GM12878 (cell line): ENCODE measurements at regions not wholly inside any gene's neighbourhood (a gene's known extent, or its start where the extent isn't known, plus 50 kb on each side); places are given as distances from the start of the nearest gene placed in this dataset.

Source experiments
- ATAC-seq: fragments of 200-7000 bp; cut with Tn5 transposase; 3 replicates; pipeline ENCODE4 v1.9.1; 2020; ENCODE audit warnings: mild to moderate bottlenecking, moderate library complexity
- BruUV-seq: library from RNA; stranded (reverse); fragments of 400-500 nt; replicated peaks from 2 replicates; lab custom pipeline; 2021; lab: Mats Ljungman, UMichigan
- CTCF ChIA-PET: fragments of 300-600 bp; sonication (Branson Sonifier 250); formaldehyde crosslinking; extraction: SDS; loops from one replicate; lab custom pipeline; 2021; ENCODE audit warnings: inconsistent platforms; lab: Yijun Ruan, JAX
- POLR2A ChIA-PET: fragments of 350-600 bp; formaldehyde crosslinking; extraction: SDS; loops from one replicate; lab custom pipeline; 2021; ENCODE audit warnings: inconsistent platforms; lab: Charles Lee
- RAD21 ChIA-PET: fragments of 300-600 bp; sonication (Branson Sonifier 250); formaldehyde crosslinking; loops from one replicate; lab custom pipeline; 2023; ENCODE audit warnings: antibody characterized with exemption; ENCODE audit not compliant: unreplicated experiment; lab: Charles Lee
- SMC1A ChIA-PET: fragments of 300-600 bp; sonication (Branson Sonifier 250); formaldehyde crosslinking; loops from one replicate; lab custom pipeline; 2023; ENCODE audit not compliant: unreplicated experiment, uncharacterized antibody; lab: Charles Lee
- DNase-seq: peaks from one replicate; pipeline ENCODE4 v3.0.0-alpha.2; 2011; ENCODE audit warnings: low read depth, low spot score
- FAIRE-seq: peaks from 3 replicates; lab custom pipeline; 2011; peaks lifted over from hg19 to GRCh38; lab: Jason Lieb, UNC
- H2AFZ ChIP-seq: 2 replicates; pipeline ENCODE4 v1.6.0; 2011; ENCODE audit warnings: low read depth, low read length, control low read depth; ENCODE audit not compliant: control insufficient read depth
- H3K27ac ChIP-seq: 2 replicates; pipeline ENCODE4 v1.5.1; 2011; ENCODE audit warnings: control low read depth; ENCODE audit not compliant: control insufficient read depth, insufficient read depth
- H3K27me3 ChIP-seq, 2 experiments: replicated peaks in 1 of 2; 2 replicates each; pipeline versions ENCODE4 v1.6.0 to v1.6.1; 2011; ENCODE audit warnings: low read length in 1 of 2; ENCODE audit not compliant: control insufficient read depth in 2 of 2, insufficient read depth in 2 of 2
- H3K36me3 ChIP-seq, 2 experiments: 2 replicates each; pipeline ENCODE4 v1.5.1; 2011; ENCODE audit warnings: low read length in 1 of 2; ENCODE audit not compliant: control insufficient read depth in 2 of 2, insufficient read depth in 2 of 2
- H3K4me1 ChIP-seq: 2 replicates; pipeline ENCODE4 v1.6.1; 2011; ENCODE audit warnings: mild to moderate bottlenecking, low read length, moderate library complexity, mixed read lengths; ENCODE audit not compliant: control insufficient read depth, insufficient read depth
- H3K4me2 ChIP-seq: 2 replicates; pipeline ENCODE4 v1.6.0; 2011; ENCODE audit warnings: control low read depth; ENCODE audit not compliant: control insufficient read depth, insufficient read depth
- H3K4me3 ChIP-seq: fragments of 200-600 bp; sonication (generic); 2 replicates; pipeline ENCODE4 v1.5.1; 2016
- H3K79me2 ChIP-seq: 2 replicates; pipeline ENCODE4 v1.6.0; 2011; ENCODE audit warnings: low read length; ENCODE audit not compliant: control insufficient read depth, insufficient read depth
- H3K9ac ChIP-seq: 2 replicates; pipeline ENCODE4 v1.8.0; 2011; ENCODE audit warnings: low read length, control low read depth, mixed read lengths; ENCODE audit not compliant: control insufficient read depth, insufficient read depth
- H3K9me3 ChIP-seq: replicated peaks from 3 replicates; pipeline ENCODE4 v1.5.1; 2011; ENCODE audit warnings: mild to moderate bottlenecking, low read length; ENCODE audit not compliant: control insufficient read depth, insufficient read depth
- H4K20me1 ChIP-seq: 2 replicates; pipeline ENCODE4 v1.6.0; 2011; ENCODE audit not compliant: control insufficient read depth, insufficient read depth
- CBX5 ChIP-seq: sonication (generic); IDR thresholded peaks from 2 replicates; pipeline ENCODE4 v1.6.1; 2016; ENCODE audit warnings: low read depth, moderate library complexity, mild to moderate bottlenecking, inconsistent platforms
- E2F8 ChIP-seq: fragments of 450-650 bp; IDR thresholded peaks from 2 replicates; pipeline ENCODE4 v1.6.1; 2018; ENCODE audit warnings: mild to moderate bottlenecking, low read depth, moderate library complexity; ENCODE audit not compliant: partially characterized antibody
- FOS ChIP-seq: IDR thresholded peaks from 3 replicates; pipeline ENCODE4 v1.6.1; 2011; ENCODE audit warnings: borderline replicate concordance; ENCODE audit not compliant: insufficient read length; ENCODE audit errors: extremely low read depth
- JUND ChIP-seq: IDR thresholded peaks from 2 replicates; pipeline ENCODE4 v1.6.1; 2012; ENCODE audit warnings: low read depth, mild to moderate bottlenecking, low read length, improper control_type of control experiment, moderate library complexity
- NFIC ChIP-seq: IDR thresholded peaks from 2 replicates; pipeline ENCODE4 v1.6.1; 2012; ENCODE audit warnings: low read depth, mild to moderate bottlenecking, inconsistent platforms, low read length, moderate library complexity
- PML ChIP-seq: IDR thresholded peaks from 2 replicates; pipeline ENCODE4 v1.6.1; 2012; ENCODE audit warnings: low read length, inconsistent platforms
- RBBP5 ChIP-seq: fragments of 200-600 bp; sonication (generic); conservative IDR thresholded peaks from 2 replicates; pipeline ENCODE4 v1.6.1; 2016
- SMAD5 ChIP-seq: IDR thresholded peaks from 2 replicates; pipeline ENCODE4 v1.6.1; 2016; ENCODE audit warnings: antibody characterized with exemption, low read depth
- SREBF2 ChIP-seq: IDR thresholded peaks from 2 replicates; pipeline ENCODE4 v1.6.1; 2012; ENCODE audit warnings: mild to moderate bottlenecking, low read length
- ZZZ3 ChIP-seq: IDR thresholded peaks from 2 replicates; pipeline ENCODE4 v1.6.1; 2011; ENCODE audit warnings: low read depth; ENCODE audit not compliant: control insufficient read depth, insufficient read length
- WGBS: methylation state at CpG from one replicate; pipeline ENCODE4 v1.1.6; 2016; ENCODE audit warnings: low lambda C conversion rate; ENCODE audit not compliant: insufficient replicate concordance, insufficient coverage; ENCODE audit errors: missing lambda C conversion rate; 5-methylcytosine and 5-hydroxymethylcytosine counted together
- in situ Hi-C: fragments of 300-500 bp; cut with MboI; formaldehyde crosslinking; loops from 9 replicates; pipeline ENCODE4 v1.14.3; 2018; ENCODE audit warnings: mixed read lengths
- intact Hi-C: fragments of 100-400 bp; cut with micrococcal nuclease; formaldehyde crosslinking; loops from one replicate; pipeline ENCODE4 v1.14.2; 2022; ENCODE audit not compliant: unreplicated experiment

DNA sequence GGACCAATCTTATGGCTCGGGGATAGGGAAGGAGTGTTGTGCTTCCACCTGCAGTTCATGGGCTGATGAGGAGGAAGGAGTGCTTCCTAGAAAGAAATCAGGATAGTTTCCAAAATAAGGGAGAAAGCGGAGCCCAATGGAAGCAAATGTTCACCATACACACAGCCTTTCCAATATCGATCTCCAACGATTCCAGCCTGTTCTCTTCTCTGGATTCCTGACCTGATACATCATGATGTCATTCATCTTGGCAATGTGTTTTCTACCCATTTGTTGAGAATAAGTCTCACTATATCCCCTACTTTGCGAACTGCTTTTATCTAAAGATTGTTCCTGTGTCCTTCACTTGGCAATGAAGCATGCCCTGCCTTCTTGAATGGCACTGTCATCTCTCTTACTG lies 205.3 kb upstream of the SIX2 start (continued):
- TF ChIP-seq ZZZ3 (no peak), NFIC (no peak), RBBP5 (no peak), FOS (no peak), PML (no peak), CBX5 (no peak), SMAD5 (no peak)

- Histone ChIP-seq H3K27ac (no peak overlapping the region), H3K27me3 (no peaks in the 10 kb centered on the region; a peak in 2 of 4 replicates), H3K4me1 (no peaks in the 10 kb centered on the region), H3K79me2 (no peaks in the 10 kb centered on the region), H3K9ac (no peak overlapping the region), H3K4me3 (no peak overlapping the region), H3K9me3 (no peaks in the 10 kb centered on the region; the same call in 2 of the 3 replicates), H4K20me1 (no peaks in the 10 kb centered on the region), H2AFZ (no peak overlapping the region), H3K36me3 (no peaks in the 10 kb centered on the region), H3K4me2 (no peak overlapping the region)
- WGBS, result 32% methylated on average over 5 of the region's 5 CpGs
- TF ChIP-seq JUND (no peak), PML (no peak), SREBF2 (no peak), E2F8 (no peak)
- intact Hi-C loops, result no loop called here
- POLR2A ChIA-PET, result no interaction called here
- CTCF ChIA-PET, result no interaction called here
- in situ Hi-C loops, result no loop called here
- BruUV-seq, result no TSS peak
- DNase-seq (no peak), FAIRE-seq (no peak), ATAC-seq (no peak)
- SMC1A ChIA-PET, result no interaction called here
- RAD21 ChIA-PET, result no interaction called here
These were observed 203.8 kb upstream of the SIX2 start for GRCh38 chr2:45212953-45213635.
